Lung (tissue), 11 donors: ENCODE measurements at regions not wholly inside any gene's neighbourhood (a gene's known extent, or its start where the extent isn't known, plus 50 kb on each side); places are given as distances from the start of the nearest gene placed in this dataset.

Source experiments
- ATAC-seq: fragments of 200-7000 bp; cut with Tn5 transposase; one replicate; pipeline ENCODE4 v1.9.1; 2020; ENCODE audit warnings: moderate number of reproducible peaks; ENCODE audit not compliant: insufficient read depth, low FRiP score
- DNase-seq, 3 donors: peaks; one replicate each; pipeline ENCODE4 v3.0.0-alpha.2; 2013 to 2017
- H3K27ac ChIP-seq, 2 donors: one replicate each; pipeline ENCODE4 v1.5.1; 2013; ENCODE audit warnings: mild to moderate bottlenecking in 2 of 2, moderate library complexity in 2 of 2, control low read depth in 1 of 2, inconsistent platforms in 1 of 2, low read depth in 1 of 2, low read length in 1 of 2
- H3K27me3 ChIP-seq, 3 donors: one replicate each; pipeline ENCODE4 v1.5.1; 2013; ENCODE audit warnings: low read length in 2 of 3; ENCODE audit not compliant: control insufficient read depth in 3 of 3, insufficient read depth in 3 of 3
- H3K36me3 ChIP-seq, 4 donors: one replicate each; pipeline ENCODE4 v1.5.1; 2013; ENCODE audit warnings: low read length in 4 of 4, mild to moderate bottlenecking in 1 of 4, moderate library complexity in 1 of 4; ENCODE audit not compliant: control insufficient read depth in 4 of 4, insufficient read depth in 4 of 4
- H3K4me1 ChIP-seq, 5 donors: one replicate each; pipeline ENCODE4 v1.5.1; 2013; ENCODE audit warnings: low read length in 5 of 5, mild to moderate bottlenecking in 2 of 5, moderate library complexity in 1 of 5; ENCODE audit not compliant: control insufficient read depth in 5 of 5, insufficient read depth in 5 of 5
- H3K4me3 ChIP-seq: one replicate; pipeline ENCODE4 v1.5.1; 2013; ENCODE audit warnings: mild to moderate bottlenecking, control low read depth, moderate library complexity
- H3K9ac ChIP-seq, 2 donors: one replicate each; pipeline ENCODE4 v1.5.1; 2013; ENCODE audit warnings: low read length in 2 of 2, control low read depth in 1 of 2; ENCODE audit not compliant: insufficient read depth in 1 of 2
- H3K9me3 ChIP-seq, 4 donors: one replicate each; pipeline ENCODE4 v1.5.1; 2013; ENCODE audit warnings: low read length in 3 of 4, mild to moderate bottlenecking in 1 of 4, moderate library complexity in 1 of 4; ENCODE audit not compliant: control insufficient read depth in 4 of 4, insufficient read depth in 3 of 4
- WGBS, 2 donors: extraction: QIAGEN DNeasy Blood & Tissue Kit; methylation state at CpG; one replicate each; pipeline ENCODE4 v1.1.7; 2013; 5-methylcytosine and 5-hydroxymethylcytosine counted together
- TF ChIP-seq, protein P1 (sequence below): IDR thresholded peaks from 2 replicates; pipeline ENCODE4 v1.5.1; 2012; ENCODE audit warnings: mild to moderate bottlenecking; ENCODE audit errors: control extremely low read depth, extremely low read depth
- donor health status: control.
- donor health status: control.
- donor health status: Bipolar disorder and iron deficiency.
- donor health status: healthy.
- donor health status: DM: yes; HTN: yes; CAD: no.

DNA sequence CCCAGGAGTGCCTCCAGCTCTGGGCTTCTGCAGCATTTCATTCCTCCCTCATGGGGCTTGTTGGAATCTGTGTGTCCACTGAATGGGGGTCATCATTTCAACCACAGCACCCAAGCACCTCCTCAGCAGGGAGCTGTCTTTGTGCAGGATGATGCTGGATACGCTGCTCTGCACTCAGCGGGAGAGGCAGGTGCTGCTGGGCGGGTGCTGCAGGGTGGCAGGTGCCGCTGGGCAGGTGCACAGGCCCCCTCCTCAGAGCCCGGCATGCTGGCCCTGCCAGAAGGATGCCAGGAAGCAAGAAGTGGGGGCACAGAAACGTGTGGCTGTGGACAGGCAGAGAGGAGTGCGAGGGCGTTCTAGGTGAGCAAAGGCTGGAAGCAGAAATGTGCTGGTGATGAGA lies 121.8 kb upstream of the VSTM2B start:
- no peak for DNase-seq
- TF ChIP-seq, protein P1, sequence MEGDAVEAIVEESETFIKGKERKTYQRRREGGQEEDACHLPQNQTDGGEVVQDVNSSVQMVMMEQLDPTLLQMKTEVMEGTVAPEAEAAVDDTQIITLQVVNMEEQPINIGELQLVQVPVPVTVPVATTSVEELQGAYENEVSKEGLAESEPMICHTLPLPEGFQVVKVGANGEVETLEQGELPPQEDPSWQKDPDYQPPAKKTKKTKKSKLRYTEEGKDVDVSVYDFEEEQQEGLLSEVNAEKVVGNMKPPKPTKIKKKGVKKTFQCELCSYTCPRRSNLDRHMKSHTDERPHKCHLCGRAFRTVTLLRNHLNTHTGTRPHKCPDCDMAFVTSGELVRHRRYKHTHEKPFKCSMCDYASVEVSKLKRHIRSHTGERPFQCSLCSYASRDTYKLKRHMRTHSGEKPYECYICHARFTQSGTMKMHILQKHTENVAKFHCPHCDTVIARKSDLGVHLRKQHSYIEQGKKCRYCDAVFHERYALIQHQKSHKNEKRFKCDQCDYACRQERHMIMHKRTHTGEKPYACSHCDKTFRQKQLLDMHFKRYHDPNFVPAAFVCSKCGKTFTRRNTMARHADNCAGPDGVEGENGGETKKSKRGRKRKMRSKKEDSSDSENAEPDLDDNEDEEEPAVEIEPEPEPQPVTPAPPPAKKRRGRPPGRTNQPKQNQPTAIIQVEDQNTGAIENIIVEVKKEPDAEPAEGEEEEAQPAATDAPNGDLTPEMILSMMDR = no peak
- 84 to 85% methylated on average over 8 of the region's 8 CpGs for WGBS, 2 donors
- no peaks in the 10 kb centered on the region for H3K36me3 ChIP-seq
- no peaks in the 10 kb centered on the region for H3K9me3 ChIP-seq
- H3K4me1 ChIP-seq = peaks cover 0 to 11% (median 0%) of the 10 kb centered on the region in 5 donors
- H3K9ac ChIP-seq = no peak overlapping the region
- no peak overlapping the region for H3K4me3 ChIP-seq
- no peak for ATAC-seq
- H3K27ac ChIP-seq = no peak overlapping the region
- H3K27me3 ChIP-seq = peaks cover 0 to 3% (median 3%) of the 10 kb centered on the region in 3 donors

DNA sequence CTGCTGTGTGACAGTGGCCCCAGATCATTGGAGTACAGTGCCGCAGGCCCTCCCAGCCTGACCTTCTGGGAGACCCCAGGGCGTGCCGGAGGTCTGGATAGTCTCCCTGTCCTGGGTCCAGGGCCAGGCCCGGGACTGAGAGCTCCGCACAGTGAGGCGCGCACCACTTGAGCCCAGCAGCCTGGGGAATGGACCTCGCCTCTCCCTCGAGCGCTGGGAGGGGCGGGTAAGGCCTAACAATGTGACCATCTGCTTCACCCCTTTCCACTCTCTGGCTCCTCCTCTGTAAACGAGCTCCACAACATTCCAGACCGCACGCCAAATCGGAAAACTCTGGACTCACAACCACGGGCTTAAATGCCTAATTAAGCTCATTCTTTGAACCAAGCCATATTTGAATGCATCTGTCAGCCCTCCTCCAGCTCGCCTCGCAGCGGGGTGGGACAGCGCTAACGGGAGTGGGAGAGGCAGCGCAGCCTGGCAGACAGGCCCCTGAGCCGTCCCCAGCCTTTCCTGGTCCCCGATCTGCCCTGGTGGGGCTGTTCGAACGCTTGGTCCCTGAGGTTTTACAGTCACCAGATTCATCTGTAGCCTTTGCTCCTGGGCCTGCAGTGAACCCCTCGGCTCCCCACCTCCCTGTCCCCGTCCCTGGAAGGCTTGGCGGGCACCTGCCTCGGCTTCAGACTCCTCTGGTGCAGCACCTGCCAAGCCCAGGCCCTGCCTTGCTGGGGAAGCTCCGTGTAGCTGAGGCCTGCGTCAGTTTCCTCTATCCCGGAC lies 120.7 kb upstream of the VSTM2B start:
- ATAC-seq (no peak), DNase-seq (peak; percentile 80 to 91 (median 87))
- H3K9me3 ChIP-seq = peaks cover 0 to 2% (median 0%) of the 10 kb centered on the region in 4 donors
- H3K36me3 ChIP-seq = no peaks in the 10 kb centered on the region
- H3K27me3 ChIP-seq = peaks cover 0 to 3% (median 0%) of the 10 kb centered on the region in 3 donors
- TF ChIP-seq, protein P1 = no peak
- 16 to 31% methylated on average over 33 of the region's 33 CpGs for WGBS, 2 donors
- no peak overlapping the region for H3K4me3 ChIP-seq
- no peak overlapping the region for H3K27ac ChIP-seq
- H3K4me1 ChIP-seq = peaks cover 0 to 11% (median 0%) of the 10 kb centered on the region in 5 donors
- H3K9ac ChIP-seq = no peak overlapping the region

DNA sequence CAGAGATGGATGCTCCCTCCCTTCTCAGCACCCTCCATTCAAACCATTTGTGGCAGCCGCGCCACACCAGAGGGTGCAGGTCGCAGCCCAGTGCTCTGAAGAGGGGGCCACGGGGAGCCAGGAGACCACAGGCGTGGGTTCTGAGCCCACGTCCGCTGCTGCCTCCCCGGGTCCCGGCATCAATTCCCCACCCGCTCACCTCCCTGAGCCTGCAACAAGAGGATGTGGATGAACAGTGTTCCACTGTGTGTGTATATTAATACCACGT lies 120.1 kb upstream of the VSTM2B start:
- Histone ChIP-seq H3K27me3 (peaks cover 0 to 3% (median 0%) of the 10 kb centered on the region in 3 donors), H3K9me3 (peaks cover 0 to 2% (median 0%) of the 10 kb centered on the region in 4 donors), H3K4me3 (no peak overlapping the region), H3K36me3 (no peaks in the 10 kb centered on the region), H3K27ac (no peak overlapping the region), H3K4me1 (peaks cover 0 to 16% (median 0%) of the 10 kb centered on the region in 5 donors), H3K9ac (no peak overlapping the region)
- WGBS, 2 donors = 77 to 79% methylated on average over 11 of the region's 11 CpGs
- no peak for DNase-seq
- TF ChIP-seq, protein P1 = no peak
- no peak for ATAC-seq
